Transverse colon (tissue), 4 donors: ENCODE measurements at regions not wholly inside any gene's neighbourhood (a gene's known extent, or its start where the extent isn't known, plus 50 kb on each side); places are given as distances from the start of the nearest gene placed in this dataset.

ENCODE experiments used
- EP300 ChIP-seq: sonication (generic); formaldehyde crosslinking; IDR thresholded peaks from one replicate; pipeline ENCODE4 v1.6.1; 2017; ENCODE audit warnings: antibody characterized with exemption, low read depth
- POLR2A ChIP-seq: fragments of 450-650 bp; IDR thresholded peaks from one replicate; pipeline ENCODE4 v1.6.1; 2016; ENCODE audit warnings: antibody characterized with exemption, mild to moderate bottlenecking, moderate library complexity
- POLR2AphosphoS5 ChIP-seq, 3 donors: sonication (generic); formaldehyde crosslinking; IDR thresholded peaks; one replicate each; pipeline ENCODE4 v1.6.1; 2016; ENCODE audit warnings: antibody characterized with exemption in 3 of 3
- TF ChIP-seq, protein P1 (sequence below), 5 experiments: fragments of 200-600 bp in 3 of 5; fragments of 450-650 bp in 2 of 5; sonication (generic) in 3 of 5; IDR thresholded peaks; 1 replicate in 2 of 5; 2 replicates in 3 of 5; pipeline ENCODE4 v1.5.1; 2016 to 2017; ENCODE audit warnings: antibody characterized with exemption in 5 of 5, inconsistent platforms in 3 of 5, mild to moderate bottlenecking in 2 of 5, moderate library complexity in 1 of 5

DNA sequence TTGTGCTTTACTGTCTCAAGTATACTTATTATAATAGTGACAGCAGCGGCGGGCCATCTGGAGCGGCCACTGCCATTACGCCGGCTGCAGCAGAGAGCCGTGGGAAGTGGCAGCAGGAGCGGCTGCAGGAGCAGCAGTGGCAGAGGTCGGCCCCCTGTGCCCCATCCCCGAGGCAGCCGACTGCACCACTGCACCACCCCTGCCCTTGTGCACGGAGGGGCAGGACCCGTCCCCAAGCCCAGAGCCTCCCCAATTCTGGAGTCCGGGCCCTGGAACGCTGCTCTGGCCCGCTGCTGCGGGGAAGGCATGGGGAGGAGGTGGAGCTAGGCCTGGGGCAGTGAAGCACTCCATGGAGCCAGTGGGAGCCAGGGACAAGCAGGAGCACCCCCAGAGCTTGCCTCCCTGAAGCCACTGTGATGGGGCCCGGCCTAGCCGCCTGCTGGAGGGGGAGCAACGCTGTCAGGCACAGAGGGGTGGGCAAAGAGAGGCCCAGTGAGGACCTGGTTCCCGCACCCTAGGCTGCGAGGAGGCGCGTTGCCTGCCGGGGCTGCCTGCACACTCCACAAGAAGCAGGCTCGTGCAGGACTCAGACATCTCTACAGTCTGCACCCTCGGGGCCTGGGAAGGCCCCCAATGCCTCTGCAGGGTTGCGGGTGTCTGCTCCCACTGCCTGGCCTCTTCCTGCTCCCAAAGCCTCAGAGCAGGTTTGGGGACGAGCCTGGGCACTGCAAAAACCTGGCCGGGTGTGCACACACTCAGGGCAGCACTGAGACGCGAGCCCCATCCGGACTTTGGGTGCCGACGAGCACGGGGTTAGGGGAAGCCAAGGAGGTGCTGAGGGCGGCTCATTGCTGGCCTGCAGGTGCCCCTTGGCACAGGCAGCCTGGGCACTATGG lies 74.2 kb upstream of the RASSF8 start:
- TF ChIP-seq POLR2AphosphoS5 (IDR thresholded peaks at IDR 0.05): no peak
- TF ChIP-seq, protein P1, sequence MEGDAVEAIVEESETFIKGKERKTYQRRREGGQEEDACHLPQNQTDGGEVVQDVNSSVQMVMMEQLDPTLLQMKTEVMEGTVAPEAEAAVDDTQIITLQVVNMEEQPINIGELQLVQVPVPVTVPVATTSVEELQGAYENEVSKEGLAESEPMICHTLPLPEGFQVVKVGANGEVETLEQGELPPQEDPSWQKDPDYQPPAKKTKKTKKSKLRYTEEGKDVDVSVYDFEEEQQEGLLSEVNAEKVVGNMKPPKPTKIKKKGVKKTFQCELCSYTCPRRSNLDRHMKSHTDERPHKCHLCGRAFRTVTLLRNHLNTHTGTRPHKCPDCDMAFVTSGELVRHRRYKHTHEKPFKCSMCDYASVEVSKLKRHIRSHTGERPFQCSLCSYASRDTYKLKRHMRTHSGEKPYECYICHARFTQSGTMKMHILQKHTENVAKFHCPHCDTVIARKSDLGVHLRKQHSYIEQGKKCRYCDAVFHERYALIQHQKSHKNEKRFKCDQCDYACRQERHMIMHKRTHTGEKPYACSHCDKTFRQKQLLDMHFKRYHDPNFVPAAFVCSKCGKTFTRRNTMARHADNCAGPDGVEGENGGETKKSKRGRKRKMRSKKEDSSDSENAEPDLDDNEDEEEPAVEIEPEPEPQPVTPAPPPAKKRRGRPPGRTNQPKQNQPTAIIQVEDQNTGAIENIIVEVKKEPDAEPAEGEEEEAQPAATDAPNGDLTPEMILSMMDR (IDR thresholded peaks at IDR 0.05): no peak
- TF ChIP-seq POLR2A: no peak
- TF ChIP-seq EP300: no peak
